ENCODE measurements at regions not wholly inside any gene's neighbourhood (a gene's known extent, or its start where the extent isn't known, plus 50 kb on each side); places are given as distances from the start of the nearest gene placed in this dataset.
A peak's percentile ranks its signal among the peaks of the same experiment; 100 is the strongest.

GRCh38 chr12:127205781-127206555, 1061.0 kb upstream of the TMEM132C start:
- DNase-seq = no peak

GRCh38 chr12:127209318-127209717, 1057.7 kb upstream of the TMEM132C start:
- DNase-seq = no peak

GRCh38 chr12:127214186-127214585, 1052.8 kb upstream of the TMEM132C start:
- peak; percentile 20 for DNase-seq

- no peak for DNase-seq
Observed at GRCh38 chr12:127223011-127223410, 1044.0 kb upstream of the TMEM132C start.

- no peak for DNase-seq
Observed at GRCh38 chr12:127223731-127224130, 1043.2 kb upstream of the TMEM132C start.

- no peak for DNase-seq
Observed at GRCh38 chr12:127230843-127231260, 1036.1 kb upstream of the TMEM132C start.

- DNase-seq = no peak
Observed at GRCh38 chr12:127231371-127231770, 1035.6 kb upstream of the TMEM132C start.

GRCh38 chr12:127233016-127233415, 1034.0 kb upstream of the TMEM132C start:
- no peak for DNase-seq

- no peak for DNase-seq
Observed at GRCh38 chr12:127235761-127236160, 1031.2 kb upstream of the TMEM132C start.

- DNase-seq = no peak
Observed at GRCh38 chr12:127236491-127236890, 1030.5 kb upstream of the TMEM132C start.

- no peak for DNase-seq
Observed at GRCh38 chr12:127237151-127237550, 1029.8 kb upstream of the TMEM132C start.

- no peak for DNase-seq
Observed at GRCh38 chr12:127238107-127238506, 1028.9 kb upstream of the TMEM132C start.

- DNase-seq = no peak
Observed at GRCh38 chr12:127239781-127240180, 1027.2 kb upstream of the TMEM132C start.

- no peak for DNase-seq
Observed at GRCh38 chr12:127240249-127240929, 1026.6 kb upstream of the TMEM132C start.

GRCh38 chr12:127241072-127241817, 1025.7 kb upstream of the TMEM132C start:
- no peak for DNase-seq

GRCh38 chr12:127245009-127245408, 1022.0 kb upstream of the TMEM132C start:
- no peak for DNase-seq

GRCh38 chr12:127245437-127245836, 1021.5 kb upstream of the TMEM132C start:
- DNase-seq = no peak

GRCh38 chr12:127247937-127248336, 1019.0 kb upstream of the TMEM132C start:
- DNase-seq = no peak

- DNase-seq = no peak
Observed at GRCh38 chr12:127249428-127249827, 1017.5 kb upstream of the TMEM132C start.

GRCh38 chr12:127253797-127254327, 1013.1 kb upstream of the TMEM132C start:
- DNase-seq = no peak

- DNase-seq = no peak
Observed at GRCh38 chr12:127254420-127254955, 1012.5 kb upstream of the TMEM132C start.

- DNase-seq = no peak
Observed at GRCh38 chr12:127257366-127257935, 1009.5 kb upstream of the TMEM132C start.

GRCh38 chr12:127260531-127260930, 1006.4 kb upstream of the TMEM132C start:
- no peak for DNase-seq

Measured in midbrain (tissue), 1 donor.